ENCODE measurements at regions not wholly inside any gene's neighbourhood (a gene's known extent, or its start where the extent isn't known, plus 50 kb on each side); places are given as distances from the start of the nearest gene placed in this dataset.

- H3K4me3 ChIP-seq (replicated peaks in 1 of 2; ENCODE audit: low read depth in 2 of 2, low read length in 2 of 2): no peak overlapping the region
- DNase-seq (ENCODE audit: low read depth in 2 of 2): peak in 1 of 2 donors; percentile 0
- no peak for TF ChIP-seq CTCF (IDR thresholded peaks at IDR 0.05; ENCODE audit: low read depth, low read length)
Observed at GRCh38 chrX:42978655-42979379, 200.9 kb upstream of the PPP1R2C start.

GRCh38 chrX:42988700-42989099, 210.7 kb upstream of the PPP1R2C start:
- TF ChIP-seq CTCF (IDR thresholded peaks at IDR 0.05; ENCODE audit: low read depth, low read length): no peak
- DNase-seq (ENCODE audit: low read depth in 2 of 2): no peak

GRCh38 chrX:42992199-42992943, 214.4 kb upstream of the PPP1R2C start:
- no peak for DNase-seq (ENCODE audit: low read depth in 2 of 2)
- TF ChIP-seq CTCF (IDR thresholded peaks at IDR 0.05; ENCODE audit: low read depth, low read length): no peak
- H3K4me3 ChIP-seq (replicated peaks in 1 of 2; ENCODE audit: low read depth in 2 of 2, low read length in 2 of 2): no peak overlapping the region

More at GRCh38 chrX:42988700-42989099, 210.7 kb upstream of the PPP1R2C start:
- H3K4me3 ChIP-seq (replicated peaks in 1 of 2; ENCODE audit: low read depth in 2 of 2, low read length in 2 of 2): no peak overlapping the region

- TF ChIP-seq CTCF (IDR thresholded peaks at IDR 0.05; ENCODE audit: low read depth, low read length): no peak
- no peak overlapping the region for H3K4me3 ChIP-seq (replicated peaks in 1 of 2; ENCODE audit: low read depth in 2 of 2, low read length in 2 of 2)
- no peak for DNase-seq (ENCODE audit: low read depth in 2 of 2)
Observed at GRCh38 chrX:42996861-42997260, 218.9 kb upstream of the PPP1R2C start.

GRCh38 chrX:43000121-43000520, 222.2 kb upstream of the PPP1R2C start:
- H3K4me3 ChIP-seq (replicated peaks in 1 of 2; ENCODE audit: low read depth in 2 of 2, low read length in 2 of 2): no peak overlapping the region
- TF ChIP-seq CTCF (IDR thresholded peaks at IDR 0.05; ENCODE audit: low read depth, low read length): no peak
- no peak for DNase-seq (ENCODE audit: low read depth in 2 of 2)

- no peak for DNase-seq (ENCODE audit: low read depth in 2 of 2)
- no peak for TF ChIP-seq CTCF (IDR thresholded peaks at IDR 0.05; ENCODE audit: low read depth, low read length)
- no peak overlapping the region for H3K4me3 ChIP-seq (replicated peaks in 1 of 2; ENCODE audit: low read depth in 2 of 2, low read length in 2 of 2)
Observed at GRCh38 chrX:43002526-43003203, 224.7 kb upstream of the PPP1R2C start.

Data from cardiac fibroblast (primary cell).